GM10266 (cell line): ENCODE measurements at regions not wholly inside any gene's neighbourhood (a gene's known extent, or its start where the extent isn't known, plus 50 kb on each side); places are given as distances from the start of the nearest gene placed in this dataset.
"Not testable (repeated sequence)": the region's sequence is repeated elsewhere in the genome, so short reads cannot be mapped to it uniquely, and the experiment has no call there.

Experiments
- DNase-seq: peaks from one replicate; pipeline ENCODE4 v3.0.0; 2012; ENCODE audit errors: extremely low spot score
- CTCF ChIP-seq: IDR thresholded peaks from 2 replicates; pipeline ENCODE4 v1.5.1; 2012; ENCODE audit warnings: mild to moderate bottlenecking, low read depth; ENCODE audit not compliant: control insufficient read depth, insufficient read depth; ENCODE audit errors: missing control alignments

- DNase-seq = no peak
- TF ChIP-seq CTCF = no peak
Measured at GRCh38 chr2:234797566-234798250, 154.1 kb upstream of the SH3BP4 start.

GRCh38 chr2:234796045-234796591 is 155.7 kb upstream of the SH3BP4 start:
- no peak for TF ChIP-seq CTCF
- DNase-seq = no peak

- no peak for TF ChIP-seq CTCF
- no peak for DNase-seq
Measured at GRCh38 chr2:234795272-234795920, 156.4 kb upstream of the SH3BP4 start.

- no peak for DNase-seq
- TF ChIP-seq CTCF = no peak
Measured at GRCh38 chr2:234794866-234795265, 157.0 kb upstream of the SH3BP4 start.

- no peak for DNase-seq
- no peak for TF ChIP-seq CTCF
Measured at GRCh38 chr2:234793212-234793785, 158.5 kb upstream of the SH3BP4 start.

- DNase-seq = no peak
- no peak for TF ChIP-seq CTCF
Measured at GRCh38 chr2:234792621-234793022, 159.2 kb upstream of the SH3BP4 start.

- not testable (repeated sequence) for DNase-seq
Measured at GRCh38 chr2:234792096-234792495, 159.7 kb upstream of the SH3BP4 start.
